HL-60/S4 (cell line): ENCODE measurements at regions not wholly inside any gene's neighbourhood (a gene's known extent, or its start where the extent isn't known, plus 50 kb on each side); places are given as distances from the start of the nearest gene placed in this dataset.

Experiments used
- in situ Hi-C: fragments of 300-500 bp; cut with MboI; formaldehyde crosslinking; loops from 2 replicates; pipeline ENCODE4 v1.14.3; 2022; ENCODE audit warnings: low sequenced_read_pairs

DNA sequence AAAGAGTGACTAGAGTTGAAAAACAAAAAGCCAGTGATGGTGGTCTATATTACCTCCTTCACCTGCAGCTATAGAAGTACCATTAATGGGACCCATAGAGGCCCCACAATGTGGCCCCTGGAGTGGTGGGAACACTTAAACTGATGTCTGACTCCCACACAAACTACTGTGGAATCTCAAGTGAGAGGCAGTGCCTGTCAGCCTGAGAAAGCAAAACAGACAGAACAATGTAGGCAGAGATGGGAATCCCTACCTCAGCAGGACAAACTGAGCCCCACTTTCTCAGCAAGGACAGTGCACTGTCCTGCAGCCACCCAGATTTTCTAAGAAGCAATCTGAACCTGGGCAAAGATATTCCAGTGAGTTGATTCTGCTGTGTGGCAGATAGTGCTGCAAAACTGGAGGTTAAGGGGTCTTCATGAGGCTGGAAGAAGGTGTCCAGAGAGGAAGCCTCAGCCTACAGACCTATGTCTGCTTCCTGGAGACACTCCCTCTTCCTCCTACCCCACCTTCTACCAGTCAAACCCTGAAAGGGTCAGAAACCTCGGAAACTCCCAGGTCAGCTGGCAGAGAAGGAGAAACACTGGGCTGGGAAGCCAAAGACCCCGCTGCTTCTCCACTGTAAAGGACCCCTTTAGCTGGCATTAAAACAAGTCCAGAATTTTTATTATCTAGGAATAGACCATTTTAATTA is 228.7 kb downstream of the C1orf94 start:
- in situ Hi-C loops = no loop called here

DNA sequence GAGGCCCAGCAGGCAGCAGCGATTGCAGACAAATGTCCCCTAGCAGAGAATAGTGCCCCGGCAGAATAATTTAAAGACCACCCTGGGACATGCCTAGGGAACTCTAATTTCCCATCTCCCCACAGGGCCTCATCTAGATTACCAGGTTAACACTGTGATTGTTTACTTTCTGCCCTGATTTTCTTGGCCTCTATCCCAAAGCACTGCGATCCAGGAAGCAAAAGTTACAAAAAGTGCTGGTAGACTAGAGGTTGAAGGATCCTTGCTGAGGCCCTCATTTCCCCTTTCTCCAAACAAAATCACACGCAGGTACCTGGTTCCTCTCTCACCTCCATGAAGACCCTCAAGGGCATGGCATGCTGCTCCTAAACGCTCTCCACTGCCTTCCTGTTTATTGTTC is 229.7 kb downstream of the C1orf94 start:
- in situ Hi-C loops = no loop called here

DNA sequence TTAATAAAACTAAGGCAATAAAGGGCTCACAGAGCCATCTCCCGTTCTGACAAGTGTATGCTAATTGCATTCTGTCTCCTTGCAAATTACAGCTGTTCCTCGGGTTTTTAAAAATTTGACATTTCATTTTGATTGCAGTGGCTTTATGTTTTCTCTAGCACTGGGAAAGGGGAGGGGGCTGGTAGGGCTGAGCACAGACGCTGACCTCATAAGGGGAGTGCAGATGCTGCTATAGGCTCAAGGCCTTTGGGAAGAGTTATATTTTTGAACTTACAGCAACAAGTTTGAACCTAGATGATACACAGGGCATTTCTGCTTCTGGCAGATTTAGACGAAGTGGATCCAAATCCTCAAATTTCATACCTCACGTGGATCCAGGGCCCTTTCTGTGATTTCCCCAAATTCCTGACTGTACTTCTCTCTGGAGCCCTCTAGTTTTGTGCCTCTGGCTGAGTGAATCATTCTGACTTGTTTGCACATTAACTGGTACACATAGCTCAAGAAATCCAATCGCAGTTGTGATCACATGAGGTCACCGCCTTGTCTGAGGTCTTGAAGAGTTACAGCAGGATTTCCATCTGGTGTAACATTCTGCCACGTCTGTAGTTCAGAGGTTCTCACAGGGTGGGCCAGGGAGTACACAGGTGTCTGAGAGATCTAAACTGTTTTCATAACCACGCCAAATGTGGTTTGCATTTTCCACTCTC is 230.3 kb downstream of the C1orf94 start:
- in situ Hi-C loops = no loop called here

DNA sequence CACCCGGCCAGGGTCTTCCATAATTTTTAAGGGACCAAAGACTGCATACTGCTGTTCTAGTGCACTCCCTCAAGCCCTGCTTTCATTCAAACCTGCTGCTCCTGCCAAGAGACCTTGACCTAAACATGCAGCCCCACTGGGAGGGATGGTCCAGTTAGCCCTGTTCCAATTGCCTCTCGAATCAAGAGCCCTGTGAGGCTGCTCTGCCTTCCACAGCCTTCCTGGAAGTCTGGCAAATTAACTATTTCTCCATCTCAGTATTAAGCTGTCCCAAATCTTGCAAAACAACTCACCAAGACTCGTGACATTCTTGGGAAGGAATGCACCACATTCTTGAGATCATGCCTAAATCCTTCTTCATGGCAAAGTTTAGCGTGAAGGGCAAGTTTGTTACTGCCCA is 231.3 kb downstream of the C1orf94 start:
- in situ Hi-C loops = no loop called here

DNA sequence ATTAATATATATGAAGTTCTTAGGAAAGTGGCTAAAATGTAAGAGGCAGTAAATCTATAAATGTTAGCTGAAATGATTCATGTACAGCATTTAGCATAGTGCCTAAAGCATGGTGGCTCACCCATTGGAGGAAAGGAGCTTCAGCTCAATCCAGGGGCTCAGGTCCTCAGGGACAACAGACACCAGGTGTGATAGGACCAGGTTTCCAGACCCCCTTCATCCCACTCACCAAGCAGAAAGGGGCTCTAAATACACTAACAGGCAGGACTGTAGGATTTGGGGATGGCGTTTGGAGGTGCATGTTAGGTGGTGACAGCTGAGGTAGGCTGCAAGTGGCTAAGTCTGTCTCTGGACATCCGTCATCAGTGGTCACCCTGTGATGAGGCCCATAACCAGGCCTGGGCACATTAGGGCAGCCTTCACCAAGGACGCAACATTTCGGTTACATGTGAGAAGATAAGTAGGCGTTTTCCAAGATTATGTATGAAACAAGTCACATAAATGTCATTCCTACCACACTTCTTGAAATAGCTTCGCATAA is 233.1 kb downstream of the C1orf94 start:
- in situ Hi-C loops = no loop called here

DNA sequence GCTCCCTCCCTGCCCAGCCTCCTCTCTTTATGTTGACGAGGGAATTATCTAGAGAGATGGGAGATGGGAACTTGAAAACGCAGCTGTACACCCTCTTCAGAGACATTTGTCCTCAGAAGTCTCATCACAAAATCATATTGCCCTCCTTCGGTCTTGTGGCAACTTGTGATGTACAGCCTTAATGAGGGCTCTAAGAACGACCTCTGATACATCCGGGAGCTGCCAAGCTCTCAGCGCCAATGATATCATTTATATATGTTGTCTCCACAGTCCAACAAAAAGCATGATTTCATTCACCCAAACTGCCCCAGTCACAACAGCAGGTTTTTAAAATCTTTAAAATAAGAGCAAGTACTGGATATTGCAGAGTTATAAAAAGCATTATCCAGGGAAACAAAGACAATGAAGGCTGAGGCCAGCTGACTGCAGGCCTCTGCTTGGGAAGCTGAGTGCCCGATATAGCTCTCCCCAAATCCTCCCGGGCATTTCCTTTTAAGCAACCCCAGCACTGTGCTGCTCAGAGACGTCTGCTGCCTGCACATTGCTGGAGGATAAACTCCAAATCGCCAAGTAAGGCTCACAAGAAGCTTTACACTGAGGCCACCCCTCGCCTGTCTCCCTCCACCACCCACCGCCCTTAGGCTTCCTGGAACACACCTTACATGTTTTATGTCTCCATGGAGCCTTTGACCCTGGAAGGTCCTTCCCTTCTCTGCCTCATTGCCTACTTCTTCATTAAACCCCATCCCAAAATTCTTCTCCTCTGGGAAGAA is 236.1 kb downstream of the C1orf94 start:
- in situ Hi-C loops = no loop called here

DNA sequence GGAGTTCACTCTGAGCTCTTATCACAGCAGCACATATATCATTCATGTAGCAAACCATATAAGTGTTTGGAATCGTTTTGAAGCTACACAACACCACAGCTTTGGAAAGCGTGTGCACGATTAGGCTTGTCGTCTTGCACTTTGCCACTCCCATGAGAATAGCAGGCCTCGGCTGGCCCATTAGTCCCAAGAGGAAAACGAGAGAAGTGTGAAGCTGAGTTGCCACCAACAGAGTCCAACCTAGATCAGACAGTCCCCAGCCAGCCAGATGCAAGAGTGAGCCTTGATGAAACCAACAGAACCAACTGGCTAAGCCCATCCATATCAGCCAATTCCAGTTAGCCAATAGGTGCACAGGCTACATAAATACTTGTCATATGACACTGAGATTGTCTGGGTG is 238.4 kb downstream of the C1orf94 start:
- in situ Hi-C loops = no loop called here

DNA sequence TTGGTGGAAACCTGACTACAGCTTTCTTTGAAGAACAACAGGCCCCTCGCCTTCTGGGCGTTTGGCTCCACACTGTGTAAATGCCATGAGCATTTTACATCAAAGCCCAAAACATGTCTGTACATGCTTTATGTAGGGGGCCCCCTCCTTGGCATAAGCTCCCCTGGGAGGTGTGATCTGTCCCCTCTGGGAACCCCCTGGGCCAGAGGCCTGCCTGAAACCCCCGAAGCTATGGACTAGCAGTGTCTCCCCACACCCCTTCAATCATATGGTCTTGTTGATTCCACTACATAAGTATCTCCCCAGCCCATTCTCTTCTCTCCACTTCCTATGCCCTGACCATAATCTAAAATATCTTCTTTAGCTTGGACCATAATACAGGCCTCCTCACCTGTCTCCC is 241.5 kb downstream of the C1orf94 start:
- in situ Hi-C loops = no loop called here

DNA sequence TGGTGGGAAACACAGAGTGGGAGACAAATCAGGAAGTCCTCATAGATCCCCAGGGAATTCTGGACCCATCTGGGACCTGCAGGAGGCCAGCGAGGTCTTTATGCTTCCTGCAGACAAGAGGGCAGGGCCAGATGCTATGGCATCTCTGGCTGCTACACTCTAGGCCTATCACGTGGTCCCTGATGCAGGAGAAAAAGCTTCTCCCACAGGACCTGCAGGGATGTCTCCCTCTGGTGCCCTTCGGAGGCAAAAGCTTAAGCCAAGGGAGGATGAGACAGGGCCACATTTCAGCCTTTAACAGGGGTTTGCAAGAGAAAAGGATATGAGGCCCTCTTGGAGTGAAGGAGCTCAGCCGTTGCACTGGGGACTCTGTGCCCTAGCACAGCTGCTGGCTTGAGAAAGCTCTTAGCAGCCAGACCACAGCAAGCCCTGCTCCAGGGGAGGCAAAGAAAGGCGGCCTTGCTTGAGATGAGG is 243.0 kb downstream of the C1orf94 start:
- in situ Hi-C loops = no loop called here

DNA sequence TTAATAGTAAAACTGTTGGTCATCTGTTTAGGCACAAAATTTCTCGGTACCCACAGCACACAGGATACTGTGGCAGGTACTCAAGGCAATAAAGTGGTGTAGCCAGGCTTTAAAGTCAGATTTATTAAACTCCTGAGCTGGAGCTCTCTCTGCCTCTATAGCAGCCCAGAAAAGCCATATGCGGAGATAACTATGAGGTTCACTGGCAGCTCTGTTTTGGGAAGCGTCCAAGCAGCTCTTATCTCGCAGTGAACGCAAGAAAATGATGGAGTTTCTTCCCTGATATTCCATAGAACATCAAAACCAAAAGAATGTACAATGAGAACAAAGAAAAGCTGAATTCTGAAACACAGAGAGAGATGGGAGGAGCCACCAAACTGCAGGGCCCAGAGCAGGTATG is 248.3 kb downstream of the C1orf94 start:
- in situ Hi-C loops = no loop called here

DNA sequence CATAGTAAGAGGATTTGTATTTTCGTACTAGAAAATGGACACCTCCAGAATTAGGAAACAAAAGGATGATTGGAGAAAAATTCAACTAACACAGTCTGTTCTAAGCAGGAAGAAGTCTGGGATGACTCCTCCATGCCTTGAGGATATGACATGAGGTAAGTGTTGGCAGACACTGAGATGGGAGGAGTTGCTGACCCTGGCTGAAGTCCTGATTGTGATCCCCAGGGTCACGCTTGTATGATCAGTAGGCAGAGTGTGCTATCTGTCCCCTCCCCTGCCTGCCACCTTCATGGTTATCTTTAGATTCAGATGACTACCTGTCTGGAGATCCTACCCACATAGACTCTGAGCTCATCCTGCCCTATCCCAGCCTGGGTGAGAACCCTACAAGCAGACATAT is 249.1 kb downstream of the C1orf94 start:
- in situ Hi-C loops = no loop called here

DNA sequence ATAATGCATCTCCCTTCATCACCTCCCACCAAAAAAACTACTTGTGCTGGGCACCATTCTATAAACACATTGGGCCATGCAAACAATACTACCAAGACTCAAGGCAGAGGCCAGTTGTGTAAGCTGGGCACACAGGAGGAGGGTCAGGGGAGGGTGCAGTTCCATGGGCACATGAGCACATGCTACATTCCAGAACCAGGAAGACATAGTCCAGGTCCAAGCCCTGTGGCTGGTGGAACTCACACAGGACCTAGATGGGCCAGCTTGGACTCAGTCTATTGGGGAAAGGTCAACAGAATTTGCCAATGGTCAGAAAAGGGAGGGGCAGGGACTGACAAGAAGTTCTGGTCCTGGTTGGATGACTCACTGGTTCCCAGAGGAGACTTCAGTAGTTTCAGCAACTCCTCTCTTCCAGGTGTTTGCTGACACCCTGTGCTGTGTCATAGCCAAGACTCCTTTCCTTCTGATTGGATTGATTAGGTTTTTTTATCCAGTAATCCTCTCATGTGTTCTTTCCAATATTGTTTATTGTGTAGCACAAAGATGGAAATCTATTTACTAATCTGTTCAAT is 249.7 kb downstream of the C1orf94 start:
- in situ Hi-C loops = no loop called here

DNA sequence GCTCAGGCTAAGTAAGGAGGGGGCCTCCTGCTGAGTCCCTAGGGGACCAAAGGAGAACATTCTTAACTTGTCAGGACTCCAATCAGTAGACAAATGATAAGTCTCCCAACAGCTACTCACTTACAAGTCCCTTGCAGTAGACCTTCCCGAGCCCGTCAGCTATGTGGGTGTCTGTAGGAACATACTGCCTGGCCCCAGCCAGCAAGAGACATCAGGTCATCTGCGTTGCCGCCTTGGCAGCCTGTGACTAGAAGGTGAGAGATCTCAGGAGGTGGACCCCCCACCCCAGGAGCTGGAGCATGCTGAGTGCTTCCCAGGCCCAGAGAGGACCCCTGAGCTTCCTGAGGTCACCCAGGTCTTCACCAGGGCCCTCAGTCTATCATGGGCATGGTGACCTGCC is 250.5 kb downstream of the C1orf94 start:
- in situ Hi-C loops = no loop called here

DNA sequence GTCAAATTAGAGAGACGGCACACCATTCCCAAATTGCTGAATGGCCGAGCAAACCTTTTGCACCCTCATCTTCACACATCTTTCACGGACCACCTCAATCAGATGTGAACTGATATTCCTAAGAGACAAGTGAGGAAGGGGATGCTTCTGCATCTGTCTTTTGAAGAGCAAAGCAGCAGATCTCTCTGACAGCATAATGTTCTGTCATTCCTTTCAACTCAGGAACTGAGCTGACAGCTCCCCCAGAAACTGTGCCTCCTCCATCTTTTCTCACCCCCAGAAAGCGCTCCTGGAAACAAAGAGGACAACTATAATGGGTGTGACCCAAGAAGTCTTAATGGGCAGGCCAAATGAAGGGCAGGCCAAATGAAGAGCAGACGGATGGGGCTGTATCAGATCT is 256.4 kb downstream of the C1orf94 start:
- in situ Hi-C loops = no loop called here

DNA sequence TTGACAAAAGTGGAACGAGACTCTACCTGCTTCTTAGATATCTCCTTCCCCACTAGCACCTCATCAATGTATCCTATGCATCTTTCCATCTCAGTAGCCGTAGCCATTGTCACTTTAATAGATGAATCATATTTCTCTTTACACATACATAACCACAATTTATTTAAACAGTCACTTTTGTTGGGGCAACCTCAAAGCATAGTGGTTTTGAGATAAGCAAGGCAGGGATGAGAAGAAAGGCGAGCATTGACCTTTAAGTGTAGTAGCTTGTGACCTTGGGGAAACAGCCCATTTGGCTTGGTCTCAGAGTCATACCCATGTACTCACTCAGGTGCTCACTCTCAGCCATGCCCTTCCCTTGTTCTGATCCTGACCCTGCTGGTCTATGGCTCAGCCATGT is 260.1 kb downstream of the C1orf94 start:
- in situ Hi-C loops = no loop called here

DNA sequence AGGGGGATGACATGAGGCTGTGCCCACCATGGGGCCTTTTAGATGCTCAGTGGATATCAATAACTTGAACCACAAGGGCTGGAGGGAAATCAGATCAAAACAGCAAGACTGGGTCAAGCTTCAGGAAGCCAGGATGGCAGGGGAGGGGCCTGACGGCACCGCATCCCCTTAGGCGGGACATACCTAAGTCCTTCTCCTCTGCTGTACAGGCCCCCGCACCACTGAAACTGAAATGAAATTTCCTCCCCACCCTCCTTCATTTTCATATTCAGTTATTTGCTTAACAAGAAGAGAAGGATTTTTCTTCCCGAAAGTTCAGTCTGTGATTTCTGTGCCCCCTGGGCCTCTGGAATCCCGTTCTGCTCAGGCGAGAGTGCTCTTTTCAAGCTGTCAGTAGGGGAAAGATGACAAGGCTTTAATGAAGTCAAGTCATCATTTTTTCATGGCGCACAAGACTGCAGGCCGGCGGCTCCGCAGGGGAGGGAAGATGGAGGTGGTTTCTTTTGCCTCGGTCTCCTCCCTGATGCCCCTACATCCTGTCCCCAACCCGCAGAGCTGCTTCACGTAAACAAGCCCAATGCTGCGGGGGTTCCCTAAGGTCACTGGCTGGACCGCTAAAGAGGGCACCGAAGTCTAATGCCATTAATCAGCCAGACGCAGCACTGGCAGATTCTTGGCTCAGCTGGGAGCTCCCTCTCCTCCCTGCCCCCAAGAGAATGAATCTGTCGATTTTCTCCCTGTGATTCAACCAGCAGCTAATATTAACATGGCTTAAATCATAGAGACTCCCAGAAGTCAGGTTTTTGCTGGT is 264.8 kb downstream of the C1orf94 start:
- in situ Hi-C loops = no loop called here

DNA sequence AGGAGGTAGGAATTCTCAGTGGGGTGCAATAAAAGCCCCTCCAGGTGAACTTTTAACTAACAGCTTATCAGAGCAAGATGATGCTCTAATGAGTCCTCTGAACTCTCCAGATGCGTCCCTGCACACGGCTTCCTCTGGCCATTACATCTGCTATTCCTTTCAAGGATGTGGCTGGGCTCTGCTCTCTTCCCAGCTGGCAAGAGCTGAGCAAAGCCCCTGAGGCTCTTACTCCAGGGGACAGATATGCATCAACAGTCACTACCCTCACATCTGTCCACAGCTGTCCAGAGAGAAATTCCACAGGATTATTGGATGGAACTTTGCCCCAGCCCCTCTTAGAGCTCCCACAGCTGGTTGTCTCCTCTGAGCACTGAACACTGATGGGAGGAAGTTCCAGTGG is 267.8 kb downstream of the C1orf94 start:
- in situ Hi-C loops = no loop called here

DNA sequence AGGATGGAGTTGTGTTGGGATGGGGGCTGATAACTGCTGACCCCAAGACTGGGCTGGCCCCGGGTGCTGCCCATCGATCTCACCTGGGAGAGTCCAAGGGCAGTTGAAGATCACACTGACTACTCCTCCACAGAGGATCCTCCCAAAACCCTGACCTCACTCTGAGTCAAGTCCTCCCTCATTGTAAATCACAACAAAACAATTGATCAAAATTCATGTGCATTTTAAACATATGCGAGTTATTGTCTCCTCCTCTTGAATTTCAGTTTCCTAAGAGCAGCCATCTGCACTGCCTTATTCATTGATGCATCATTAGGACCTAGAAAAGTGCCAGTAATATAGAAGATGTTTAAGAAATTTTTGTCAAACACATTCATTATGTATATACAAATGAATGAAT is 273.6 kb downstream of the C1orf94 start:
- in situ Hi-C loops = no loop called here

DNA sequence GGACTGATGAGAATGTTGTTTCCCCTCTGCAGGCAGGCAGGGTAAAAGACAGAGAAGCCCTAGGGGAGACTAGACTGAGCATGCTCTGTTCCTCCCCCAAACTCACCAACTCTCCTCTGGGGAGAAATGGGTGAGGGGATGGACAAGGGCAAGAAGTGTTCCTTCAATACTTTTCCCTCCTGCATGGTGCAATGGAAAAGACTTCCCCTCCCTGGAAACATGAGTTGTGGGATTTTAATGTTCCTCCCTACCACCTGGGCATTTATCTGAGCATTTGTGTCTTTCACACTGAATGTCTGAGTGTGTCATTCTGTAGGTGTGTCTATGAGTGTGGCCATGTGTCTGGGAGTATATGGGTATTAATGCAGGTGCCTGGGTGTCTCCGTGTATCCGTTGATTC is 275.7 kb downstream of the C1orf94 start:
- in situ Hi-C loops = no loop called here

DNA sequence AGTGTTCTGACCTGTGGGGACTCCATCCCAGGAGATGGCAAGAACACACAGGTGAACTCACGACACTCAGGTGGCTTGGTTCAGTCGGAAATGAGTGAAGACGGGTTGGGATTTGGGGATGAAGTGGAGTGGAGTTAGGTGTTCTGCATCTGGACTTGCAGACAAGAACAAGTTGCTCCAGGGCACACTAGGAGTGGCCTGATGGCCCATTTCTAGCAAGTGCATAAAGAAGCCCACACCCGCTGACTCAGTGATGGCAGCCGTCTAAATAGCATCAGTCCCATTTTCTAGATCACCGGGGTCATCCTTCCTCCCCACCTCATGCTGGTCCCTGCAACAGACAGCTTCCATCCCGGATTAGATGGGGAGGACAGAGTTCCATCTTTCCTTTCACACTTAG is 278.4 kb downstream of the C1orf94 start:
- in situ Hi-C loops = no loop called here
